CD4-positive, alpha-beta T cell treated with Interleukin-4 for 1 hour (primary cell): ENCODE measurements at regions not wholly inside any gene's neighbourhood (a gene's known extent, or its start where the extent isn't known, plus 50 kb on each side); places are given as distances from the start of the nearest gene placed in this dataset.

Source experiments
- DNase-seq, 2 donors: peaks; one replicate each; pipeline ENCODE4 v3.0.0-alpha.2; 2020 to 2022

GRCh38 chr4:34193451-34194154 lies 2050.7 kb downstream of the ARAP2 start:
- DNase-seq: no peak

GRCh38 chr4:34194585-34194984 lies 2049.7 kb downstream of the ARAP2 start:
- no peak for DNase-seq

GRCh38 chr4:34196375-34196774 lies 2047.9 kb downstream of the ARAP2 start:
- no peak for DNase-seq

- no peak for DNase-seq
Measured at GRCh38 chr4:34198966-34199365, 2045.3 kb downstream of the ARAP2 start.

- DNase-seq: no peak
Measured at GRCh38 chr4:34200535-34200934, 2043.8 kb downstream of the ARAP2 start.

GRCh38 chr4:34202154-34202553 lies 2042.2 kb downstream of the ARAP2 start:
- DNase-seq: no peak

- no peak for DNase-seq
Measured at GRCh38 chr4:34220601-34221000, 2023.7 kb downstream of the ARAP2 start.

- DNase-seq: no peak
Measured at GRCh38 chr4:34221986-34222385, 2022.3 kb downstream of the ARAP2 start.

- no peak for DNase-seq
Measured at GRCh38 chr4:34236118-34236517, 2008.2 kb downstream of the ARAP2 start.

GRCh38 chr4:34245276-34245675 lies 1999.0 kb downstream of the ARAP2 start:
- no peak for DNase-seq

GRCh38 chr4:34250562-34250961 lies 1993.8 kb downstream of the ARAP2 start:
- no peak for DNase-seq

- DNase-seq: no peak
Measured at GRCh38 chr4:34253239-34253638, 1991.1 kb downstream of the ARAP2 start.

GRCh38 chr4:34258176-34258575 lies 1986.1 kb downstream of the ARAP2 start:
- no peak for DNase-seq

- no peak for DNase-seq
Measured at GRCh38 chr4:34261799-34262314, 1982.5 kb downstream of the ARAP2 start.

GRCh38 chr4:34269613-34270012 lies 1974.7 kb downstream of the ARAP2 start:
- no peak for DNase-seq

- no peak for DNase-seq
Measured at GRCh38 chr4:34271479-34272355, 1972.6 kb downstream of the ARAP2 start.

GRCh38 chr4:34279011-34279410 lies 1965.3 kb downstream of the ARAP2 start:
- no peak for DNase-seq

GRCh38 chr4:34280131-34280530 lies 1964.2 kb downstream of the ARAP2 start:
- DNase-seq: no peak

GRCh38 chr4:34281826-34282225 lies 1962.5 kb downstream of the ARAP2 start:
- DNase-seq: no peak

GRCh38 chr4:34289489-34289888 lies 1954.8 kb downstream of the ARAP2 start:
- DNase-seq: no peak

- no peak for DNase-seq
Measured at GRCh38 chr4:34289962-34290361, 1954.4 kb downstream of the ARAP2 start.

- DNase-seq: no peak
Measured at GRCh38 chr4:34293459-34293858, 1950.9 kb downstream of the ARAP2 start.

- DNase-seq: no peak
Measured at GRCh38 chr4:34309383-34309906, 1934.9 kb downstream of the ARAP2 start.

- DNase-seq: no peak
Measured at GRCh38 chr4:34318773-34319172, 1925.5 kb downstream of the ARAP2 start.
